Hepatocyte (in vitro differentiated cells): ENCODE measurements at regions not wholly inside any gene's neighbourhood (a gene's known extent, or its start where the extent isn't known, plus 50 kb on each side); places are given as distances from the start of the nearest gene placed in this dataset.

Experiments
- DNase-seq: peaks from one replicate; pipeline ENCODE4 v3.0.0-alpha.2; 2016; ENCODE audit warnings: low spot score
- H2AFZ ChIP-seq: fragments of 200-600 bp; sonication (generic); 2 replicates; pipeline ENCODE4 v1.6.0; 2016; ENCODE audit warnings: antibody characterized with exemption, mild to moderate bottlenecking
- H3K27ac ChIP-seq: fragments of 200-600 bp; sonication (generic); 2 replicates; pipeline ENCODE4 v1.5.1; 2016; ENCODE audit warnings: mild to moderate bottlenecking
- H3K27me3 ChIP-seq: fragments of 200-600 bp; sonication (generic); 2 replicates; pipeline ENCODE4 v1.6.1; 2016
- H3K36me3 ChIP-seq: fragments of 200-600 bp; sonication (generic); replicated peaks from 2 replicates; pipeline ENCODE4 v1.5.1; 2016; ENCODE audit warnings: low read depth; ENCODE audit not compliant: insufficient read depth
- H3K4me1 ChIP-seq: fragments of 200-600 bp; sonication (generic); 2 replicates; pipeline ENCODE4 v1.5.1; 2016; ENCODE audit warnings: mild to moderate bottlenecking, moderate library complexity; ENCODE audit not compliant: insufficient read depth
- H3K4me2 ChIP-seq: fragments of 200-600 bp; sonication (generic); 2 replicates; pipeline ENCODE4 v1.6.0; 2016
- H3K4me3 ChIP-seq: fragments of 200-600 bp; sonication (generic); 2 replicates; pipeline ENCODE4 v1.5.1; 2016; ENCODE audit warnings: mild to moderate bottlenecking
- H3K79me2 ChIP-seq: fragments of 200-600 bp; sonication (generic); 2 replicates; pipeline ENCODE4 v1.6.0; 2017; ENCODE audit warnings: mild to moderate bottlenecking
- H3K9me2 ChIP-seq: fragments of 200-600 bp; sonication (generic); replicated peaks from 2 replicates; pipeline ENCODE4 v1.6.0; 2017; ENCODE audit warnings: mild to moderate bottlenecking; ENCODE audit not compliant: insufficient read depth
- H3K9me3 ChIP-seq: fragments of 200-600 bp; sonication (generic); 2 replicates; pipeline ENCODE4 v1.5.1; 2016; ENCODE audit warnings: low read depth, mild to moderate bottlenecking
- H4K20me1 ChIP-seq: fragments of 200-600 bp; sonication (generic); 2 replicates; pipeline ENCODE4 v1.6.0; 2016; ENCODE audit warnings: mild to moderate bottlenecking; ENCODE audit not compliant: insufficient read depth, poor library complexity, severe bottlenecking
- CTCF ChIP-seq: fragments of 200-600 bp; sonication (generic); IDR thresholded peaks from 2 replicates; pipeline ENCODE4 v1.5.1; 2016; ENCODE audit warnings: antibody characterized with exemption, mild to moderate bottlenecking; ENCODE audit not compliant: poor library complexity
- EZH2 ChIP-seq: fragments of 200-600 bp; sonication (generic); IDR thresholded peaks from 2 replicates; pipeline ENCODE4 v1.6.1; 2016; ENCODE audit warnings: antibody characterized with exemption, mild to moderate bottlenecking, borderline replicate concordance
- EZH2phosphoT487 ChIP-seq: fragments of 200-600 bp; sonication (generic); IDR thresholded peaks from one replicate; pipeline ENCODE4 v1.6.1; 2018; ENCODE audit warnings: antibody characterized with exemption, mild to moderate bottlenecking, low read depth, moderate library complexity; ENCODE audit not compliant: unreplicated experiment, severe bottlenecking
- WGBS: methylation state at CpG from one replicate; pipeline ENCODE4 v1.1.6; 2016; ENCODE audit warnings: low lambda C conversion rate; ENCODE audit errors: missing lambda C conversion rate; 5-methylcytosine and 5-hydroxymethylcytosine counted together

GRCh38 chr5:135134691-135135381 lies 100.8 kb upstream of the PITX1 start:
- H3K4me3 ChIP-seq = no peak overlapping the region
- no peak overlapping the region for H2AFZ ChIP-seq
- peak overlapping the region; percentile 25 for H3K4me2 ChIP-seq
- H3K4me1 ChIP-seq = peaks cover 24% of the 10 kb centered on the region
- H3K9me2 ChIP-seq = no peaks in the 10 kb centered on the region
- H3K27me3 ChIP-seq = no peaks in the 10 kb centered on the region
- no peaks in the 10 kb centered on the region for H3K79me2 ChIP-seq
- H4K20me1 ChIP-seq = no peaks in the 10 kb centered on the region
- peak overlapping the region; percentile 42 for H3K27ac ChIP-seq
- TF ChIP-seq CTCF (no peak), EZH2phosphoT487 (no peak), EZH2 (no peak)
- H3K9me3 ChIP-seq = no peaks in the 10 kb centered on the region
- no peak for DNase-seq
- H3K36me3 ChIP-seq = no peaks in the 10 kb centered on the region
- WGBS = 96% methylated on average over 7 of the region's 7 CpGs

- WGBS = 49% methylated on average over 18 of the region's 18 CpGs
- Histone ChIP-seq H3K36me3 (no peaks in the 10 kb centered on the region), H3K9me3 (no peaks in the 10 kb centered on the region), H4K20me1 (no peaks in the 10 kb centered on the region), H3K79me2 (no peaks in the 10 kb centered on the region), H3K9me2 (no peaks in the 10 kb centered on the region), H3K4me1 (peaks cover 17% of the 10 kb centered on the region), H3K27me3 (no peaks in the 10 kb centered on the region), H2AFZ (no peak overlapping the region), H3K27ac (peak overlapping the region; percentile 80), H3K4me2 (peak overlapping the region; percentile 25), H3K4me3 (no peak overlapping the region)
- TF ChIP-seq EZH2 (no peak), EZH2phosphoT487 (no peak), CTCF (no peak)
- peak; percentile 87 for DNase-seq
Observed at GRCh38 chr5:135133698-135134515, 99.9 kb upstream of the PITX1 start.

- no peaks in the 10 kb centered on the region for H3K27me3 ChIP-seq
- H3K9me2 ChIP-seq = no peaks in the 10 kb centered on the region
- WGBS = 94% methylated on average over 9 of the region's 9 CpGs
- no peak overlapping the region for H3K4me3 ChIP-seq
- H4K20me1 ChIP-seq = no peaks in the 10 kb centered on the region
- peaks cover 11% of the 10 kb centered on the region for H3K4me1 ChIP-seq
- H3K79me2 ChIP-seq = no peaks in the 10 kb centered on the region
- TF ChIP-seq EZH2 = no peak
- TF ChIP-seq CTCF = no peak
- no peak for TF ChIP-seq EZH2phosphoT487
- H3K27ac ChIP-seq = peak overlapping the region; percentile 80
- H3K9me3 ChIP-seq = no peaks in the 10 kb centered on the region
- H3K4me2 ChIP-seq = no peak overlapping the region
- no peak overlapping the region for H2AFZ ChIP-seq
- no peak for DNase-seq
- H3K36me3 ChIP-seq = no peaks in the 10 kb centered on the region
Observed at GRCh38 chr5:135133181-135133580, 99.2 kb upstream of the PITX1 start.
